ENCODE measurements at regions not wholly inside any gene's neighbourhood (a gene's known extent, or its start where the extent isn't known, plus 50 kb on each side); places are given as distances from the start of the nearest gene placed in this dataset.

GRCh38 chr9:135418161-135418560 lies 61.4 kb upstream of the PPP1R26 start:
- H3K9me3 ChIP-seq, result no peaks in the 10 kb centered on the region
- ATAC-seq (no peak), DNase-seq (ENCODE audit: low read depth in 1 of 2, low spot score in 1 of 2) (no peak), FAIRE-seq (no peak)
- H3K27ac ChIP-seq, result no peak overlapping the region
- WGBS (ENCODE audit: missing lambda C conversion rate), result 38% methylated on average over 8 of the region's 8 CpGs
- CTCF ChIA-PET, result interaction anchor here (0.6 to 17.8 kb wide), 4 partner anchors 22 to 336 kb away, joined by 3 to 414 read pairs (median 12); partner anchors contain the start of gene OLFM1
- H3K4me1 ChIP-seq, result no peaks in the 10 kb centered on the region
- POLR2A ChIA-PET, result no interaction called here
- no peak overlapping the region for H3K4me2 ChIP-seq
- TF ChIP-seq TP53 (CRISPR knock-in tag; IDR thresholded peaks at IDR 0.05) (no peak), MAFK (IDR thresholded peaks at IDR 0.05; ENCODE audit: partially characterized antibody) (no peak), NR3C1 (IDR thresholded peaks at IDR 0.05) (no peak), EHMT2 (IDR thresholded peaks at IDR 0.05; ENCODE audit: low read depth) (no peak), RAD21 (conservative IDR thresholded peaks at IDR 0.05 in 1 of 2, IDR thresholded peaks at IDR 0.05 in 1 of 2) (no peak), HOXA7 (CRISPR knock-in tag; IDR thresholded peaks at IDR 0.05) (no peak), REST (IDR thresholded peaks at IDR 0.05) (no peak), ZNF302 (CRISPR knock-in tag; IDR thresholded peaks at IDR 0.05) (no peak), NPAS2 (CRISPR knock-in tag; IDR thresholded peaks at IDR 0.05; ENCODE audit: borderline replicate concordance) (no peak), ZSCAN20 (CRISPR knock-in tag; IDR thresholded peaks at IDR 0.05) (no peak), MAX (IDR thresholded peaks at IDR 0.05) (no peak), CTCF (IDR thresholded peaks at IDR 0.05) (no peak), RARB (CRISPR knock-in tag; IDR thresholded peaks at IDR 0.05) (no peak), FOSB (CRISPR knock-in tag; IDR thresholded peaks at IDR 0.05) (no peak), ZC3H11A (IDR thresholded peaks at IDR 0.05) (no peak), CHD4 (IDR thresholded peaks at IDR 0.05; ENCODE audit: borderline replicate concordance) (no peak)
- H3K4me3 ChIP-seq, result no peak overlapping the region

- no peak overlapping the region for H3K4me3 ChIP-seq
- H3K9me3 ChIP-seq, result peaks cover 5% of the 10 kb centered on the region; the same call in 2 of the 3 replicates
- no peak overlapping the region for H3K27ac ChIP-seq
- no peak for ATAC-seq
- H3K4me2 ChIP-seq, result no peak overlapping the region
- TF ChIP-seq CHD4 (IDR thresholded peaks at IDR 0.05; ENCODE audit: borderline replicate concordance) (no peak), SMC3 (IDR thresholded peaks at IDR 0.05) (no peak), USF2 (IDR thresholded peaks at IDR 0.05) (no peak), RNF2 (IDR thresholded peaks at IDR 0.05; ENCODE audit: borderline replicate concordance, low read depth) (no peak), ZFP36 (IDR thresholded peaks at IDR 0.05; ENCODE audit: borderline replicate concordance, partially characterized antibody) (no peak), MAFK (IDR thresholded peaks at IDR 0.05; ENCODE audit: partially characterized antibody) (no peak), TP53 (CRISPR knock-in tag; IDR thresholded peaks at IDR 0.05) (no peak), REST (IDR thresholded peaks at IDR 0.05) (no peak), ZSCAN20 (CRISPR knock-in tag; IDR thresholded peaks at IDR 0.05) (no peak), ZC3H11A (IDR thresholded peaks at IDR 0.05) (no peak), NPAS2 (CRISPR knock-in tag; IDR thresholded peaks at IDR 0.05; ENCODE audit: borderline replicate concordance) (no peak), HDAC2 (IDR thresholded peaks at IDR 0.05) (no peak), PBX3 (IDR thresholded peaks at IDR 0.05) (no peak)
- 19% methylated on average over 3 of the region's 3 CpGs for WGBS (ENCODE audit: missing lambda C conversion rate)
- no peak for FAIRE-seq
- no peak for DNase-seq (ENCODE audit: low read depth in 1 of 2, low spot score in 1 of 2)
- CTCF ChIA-PET, result interaction anchor here (0.7 to 17.8 kb wide), 2 partner anchors 184 to 337 kb away, joined by 3 to 414 read pairs; partner anchors contain the start of gene OLFM1
- POLR2A ChIA-PET, result no interaction called here
- no peaks in the 10 kb centered on the region for H3K4me1 ChIP-seq
Measured at GRCh38 chr9:135419106-135419505, 60.5 kb upstream of the PPP1R26 start.

Data from A549 (cell line).